SK-N-SH (cell line): ENCODE measurements at regions not wholly inside any gene's neighbourhood (a gene's known extent, or its start where the extent isn't known, plus 50 kb on each side); places are given as distances from the start of the nearest gene placed in this dataset.

ENCODE experiments used
- CTCF ChIA-PET: fragments of 300-600, 350-600 bp; formaldehyde crosslinking; extraction: SDS; loops from one replicate; lab custom pipeline; 2021; lab: Yijun Ruan, JAX
- POLR2A ChIA-PET: fragments of 350-600 bp; sonication (Branson Sonifier 250); formaldehyde crosslinking; extraction: SDS; loops from one replicate; lab custom pipeline; 2020; ENCODE audit warnings: antibody characterized with exemption, inconsistent platforms; lab: Yijun Ruan, JAX
- DNase-seq: peaks from one replicate; pipeline ENCODE4 v3.0.0; 2012
- H2AFZ ChIP-seq: fragments of 200-600 bp; sonication (generic); 2 replicates; pipeline ENCODE4 v1.8.1; 2016; ENCODE audit warnings: antibody characterized with exemption, mild to moderate bottlenecking, low read depth
- H3F3A ChIP-seq: fragments of 200-600 bp; sonication (generic); replicated peaks from 2 replicates; pipeline ENCODE3; 2016; ENCODE audit warnings: antibody characterized with exemption, mild to moderate bottlenecking; ENCODE audit not compliant: insufficient read depth
- H3K27ac ChIP-seq, 2 experiments: fragments of 200-500 bp in 1 of 2; fragments of 200-600 bp in 1 of 2; sonication (Bioruptor generic) in 1 of 2; sonication (generic), shearing (Covaris generic) in 1 of 2; 2 replicates each; pipeline versions ENCODE4 v1.5.1 to v1.6.1; 2014 to 2016; ENCODE audit warnings: low read depth in 2 of 2, inconsistent platforms in 1 of 2, low read length in 1 of 2, mild to moderate bottlenecking in 1 of 2, mixed read lengths in 1 of 2
- H3K27me3 ChIP-seq: fragments of 200-600 bp; sonication (generic), shearing (Covaris generic); 2 replicates; pipeline ENCODE4 v1.6.1; 2016; ENCODE audit warnings: mixed run types; ENCODE audit not compliant: insufficient read depth
- H3K36me3 ChIP-seq, 2 experiments: fragments of 200-500 bp in 1 of 2; fragments of 200-600 bp in 1 of 2; sonication (Bioruptor generic) in 1 of 2; sonication (generic) in 1 of 2; replicated peaks in 1 of 2; 2 replicates each; pipeline versions ENCODE3 to v1.5.1; 2014 to 2016; ENCODE audit warnings: low read length in 1 of 2, mild to moderate bottlenecking in 1 of 2; ENCODE audit not compliant: insufficient read depth in 2 of 2, control insufficient read depth in 1 of 2
- H3K4me1 ChIP-seq, 2 experiments: fragments of 200-500 bp in 1 of 2; fragments of 200-600 bp in 1 of 2; sonication (Bioruptor generic) in 1 of 2; sonication (generic), shearing (Covaris generic) in 1 of 2; 2 replicates each; pipeline versions ENCODE4 v1.5.1 to v1.6.1; 2014 to 2016; ENCODE audit warnings: low read depth in 1 of 2, low read length in 1 of 2, mixed run types in 1 of 2; ENCODE audit not compliant: insufficient read depth in 2 of 2, control insufficient read depth in 1 of 2
- H3K4me2 ChIP-seq: fragments of 200-600 bp; sonication (generic), shearing (Covaris generic); 2 replicates; pipeline ENCODE4 v1.6.1; 2017; ENCODE audit warnings: mixed run types
- H3K4me3 ChIP-seq, 2 experiments: fragments of 200-500 bp in 1 of 2; fragments of 200-600 bp in 1 of 2; sonication (Bioruptor generic) in 1 of 2; sonication (generic), shearing (Covaris generic) in 1 of 2; 2 replicates each; pipeline versions ENCODE4 v1.5.1 to v1.8.1; 2014 to 2016; ENCODE audit warnings: low read depth in 2 of 2, inconsistent platforms in 1 of 2, low read length in 1 of 2, mild to moderate bottlenecking in 1 of 2, mixed read lengths in 1 of 2, moderate library complexity in 1 of 2
- H3K79me2 ChIP-seq: fragments of 200-600 bp; sonication (generic); 2 replicates; pipeline ENCODE4 v1.8.1; 2017; ENCODE audit warnings: mild to moderate bottlenecking; ENCODE audit not compliant: insufficient read depth
- H3K9ac ChIP-seq: fragments of 200-600 bp; sonication (generic); 2 replicates; pipeline ENCODE4 v1.6.1; 2017; ENCODE audit warnings: mixed run types
- H3K9me2 ChIP-seq: fragments of 200-600 bp; sonication (generic); 2 replicates; pipeline ENCODE4 v1.6.1; 2017; ENCODE audit warnings: mixed run types
- H3K9me3 ChIP-seq: fragments of 200-600 bp; sonication (generic); 2 replicates; pipeline ENCODE4 v1.6.1; 2017; ENCODE audit warnings: mixed run types, mild to moderate bottlenecking, moderate library complexity
- H4K20me1 ChIP-seq: fragments of 200-600 bp; sonication (generic); 2 replicates; pipeline ENCODE4 v1.6.1; 2017; ENCODE audit warnings: mild to moderate bottlenecking, mixed run types; ENCODE audit not compliant: insufficient read depth
- CHD2 ChIP-seq: fragments of 150-350 bp; IDR thresholded peaks from 2 replicates; pipeline ENCODE4 v1.6.1; 2018; ENCODE audit warnings: low read length; ENCODE audit not compliant: partially characterized antibody
- EP300 ChIP-seq, 2 experiments: IDR thresholded peaks; 2 replicates each; pipeline versions ENCODE4 v1.4.0 to v1.6.1; 2012; ENCODE audit warnings: borderline replicate concordance in 1 of 2, low read depth in 1 of 2, low read length in 1 of 2
- EZH2phosphoT487 ChIP-seq: fragments of 200-600 bp; sonication (generic); IDR thresholded peaks from 2 replicates; pipeline ENCODE4 v1.6.1; 2017; ENCODE audit warnings: low read depth, mixed run types, mild to moderate bottlenecking, antibody characterized with exemption, moderate library complexity, borderline replicate concordance
- FOXM1 ChIP-seq: IDR thresholded peaks from 2 replicates; pipeline ENCODE4 v1.4.0; 2012; ENCODE audit warnings: low read depth, mild to moderate bottlenecking
- GATA2 ChIP-seq: sonication (generic); formaldehyde crosslinking; IDR thresholded peaks from 2 replicates; pipeline ENCODE4 v1.5.0; 2020; ENCODE audit warnings: mild to moderate bottlenecking, missing genetic modification reagents
- MEF2A ChIP-seq: IDR thresholded peaks from 2 replicates; pipeline ENCODE4 v1.4.0; 2012; ENCODE audit warnings: low read depth, borderline replicate concordance
- MXI1 ChIP-seq: IDR thresholded peaks from 2 replicates; pipeline ENCODE4 v1.6.1; 2012; ENCODE audit warnings: mild to moderate bottlenecking, low read depth, low read length, improper control_type of control experiment
- RXRA ChIP-seq: IDR thresholded peaks from 2 replicates; pipeline ENCODE4 v1.4.0; 2012; ENCODE audit warnings: low read depth, mild to moderate bottlenecking, borderline replicate concordance
- SMC3 ChIP-seq: IDR thresholded peaks from 2 replicates; pipeline ENCODE4 v1.6.1; 2012; ENCODE audit warnings: low read depth, low read length, improper control_type of control experiment
- TAF1 ChIP-seq: IDR thresholded peaks from 2 replicates; pipeline ENCODE4 v1.6.1; 2012; ENCODE audit warnings: low read depth, mild to moderate bottlenecking, low read length, moderate library complexity, borderline replicate concordance
- TCF12 ChIP-seq: IDR thresholded peaks from 2 replicates; pipeline ENCODE4 v1.4.0; 2012
- WGBS: methylation state at CpG from one replicate; pipeline ENCODE4 v1.1.6; 2017; ENCODE audit warnings: low lambda C conversion rate; 5-methylcytosine and 5-hydroxymethylcytosine counted together
- TF ChIP-seq, protein P1 (sequence below): IDR thresholded peaks from 2 replicates; pipeline ENCODE4 v1.4.0; 2012; ENCODE audit warnings: low read depth, borderline replicate concordance
- TF ChIP-seq, protein P2 (sequence below): fragments of 150-350 bp; IDR thresholded peaks from 2 replicates; pipeline ENCODE4 v1.6.1; 2017; ENCODE audit warnings: antibody characterized with exemption, low read length, low read depth, borderline replicate concordance
- TF ChIP-seq, protein P3 (sequence below): fragments of 200-600 bp; sonication (generic); IDR thresholded peaks from 2 replicates; pipeline ENCODE4 v1.6.1; 2017; ENCODE audit warnings: antibody characterized with exemption, mild to moderate bottlenecking, moderate library complexity
- TF ChIP-seq, protein P4 (sequence below): IDR thresholded peaks from 2 replicates; pipeline ENCODE4; 2012
- TF ChIP-seq, protein P5 (sequence below): fragments of 150-350 bp; IDR thresholded peaks from 2 replicates; pipeline ENCODE4 v1.6.1; 2016; ENCODE audit warnings: mild to moderate bottlenecking, low read depth, low read length

DNA sequence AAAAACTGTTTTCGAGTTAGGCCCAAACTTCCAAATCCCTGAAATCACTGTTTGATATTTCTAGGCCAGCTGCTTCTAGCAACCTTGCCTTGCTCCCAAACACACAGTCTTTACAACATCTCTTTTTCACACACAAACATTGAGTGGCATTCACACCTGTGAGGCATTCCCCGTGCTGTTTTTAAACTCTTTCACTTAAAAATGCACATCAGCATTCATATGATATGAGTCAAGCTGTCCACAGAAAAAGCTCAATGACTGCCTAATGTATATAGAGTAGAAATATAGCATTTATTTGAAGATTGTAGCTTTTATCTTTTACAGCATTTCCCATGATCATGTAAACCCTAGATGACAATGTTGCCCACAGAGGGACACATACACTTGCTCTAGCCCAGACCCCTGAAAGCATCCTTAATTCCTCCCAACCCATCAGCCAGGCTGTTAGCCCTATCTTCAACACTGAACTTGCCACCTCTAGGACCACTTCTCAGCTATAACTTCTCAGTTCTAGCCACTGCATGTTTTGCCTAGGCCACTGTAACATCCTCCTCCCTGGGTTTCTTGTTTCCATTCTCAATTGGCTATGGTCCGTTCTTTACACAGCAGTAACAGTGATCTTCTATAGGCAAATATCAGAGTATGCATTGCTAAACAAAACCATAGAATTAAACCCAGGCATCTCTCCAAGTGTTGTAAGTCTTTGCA, 782.6 kb downstream of the DIPK2A start:
- Histone ChIP-seq H4K20me1 (no peaks in the 10 kb centered on the region), H3F3A (no peaks in the 10 kb centered on the region), H2AFZ (no peak overlapping the region), H3K4me1 (no peaks in the 10 kb centered on the region), H3K4me3 (no peak overlapping the region), H3K36me3 (no peaks in the 10 kb centered on the region), H3K27ac (no peak overlapping the region), H3K4me2 (no peak overlapping the region), H3K79me2 (no peaks in the 10 kb centered on the region), H3K27me3 (no peaks in the 10 kb centered on the region), H3K9me2 (no peaks in the 10 kb centered on the region), H3K9ac (no peak overlapping the region), H3K9me3 (no peaks in the 10 kb centered on the region)
- no peak for DNase-seq
- TF ChIP-seq GATA2 (CRISPR knock-in tag), result no peak
- no peak for TF ChIP-seq TAF1
- TF ChIP-seq CHD2, result no peak
- TF ChIP-seq EP300 (IDR thresholded peaks at IDR 0.05; ENCODE audit: borderline replicate concordance in 1 of 2, low read depth in 1 of 2, low read length in 1 of 2), result no peak
- no peak for TF ChIP-seq MXI1
- TF ChIP-seq, protein P1, sequence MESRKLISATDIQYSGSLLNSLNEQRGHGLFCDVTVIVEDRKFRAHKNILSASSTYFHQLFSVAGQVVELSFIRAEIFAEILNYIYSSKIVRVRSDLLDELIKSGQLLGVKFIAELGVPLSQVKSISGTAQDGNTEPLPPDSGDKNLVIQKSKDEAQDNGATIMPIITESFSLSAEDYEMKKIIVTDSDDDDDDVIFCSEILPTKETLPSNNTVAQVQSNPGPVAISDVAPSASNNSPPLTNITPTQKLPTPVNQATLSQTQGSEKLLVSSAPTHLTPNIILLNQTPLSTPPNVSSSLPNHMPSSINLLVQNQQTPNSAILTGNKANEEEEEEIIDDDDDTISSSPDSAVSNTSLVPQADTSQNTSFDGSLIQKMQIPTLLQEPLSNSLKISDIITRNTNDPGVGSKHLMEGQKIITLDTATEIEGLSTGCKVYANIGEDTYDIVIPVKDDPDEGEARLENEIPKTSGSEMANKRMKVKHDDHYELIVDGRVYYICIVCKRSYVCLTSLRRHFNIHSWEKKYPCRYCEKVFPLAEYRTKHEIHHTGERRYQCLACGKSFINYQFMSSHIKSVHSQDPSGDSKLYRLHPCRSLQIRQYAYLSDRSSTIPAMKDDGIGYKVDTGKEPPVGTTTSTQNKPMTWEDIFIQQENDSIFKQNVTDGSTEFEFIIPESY, result no peak
- TF ChIP-seq TCF12, result no peak
- TF ChIP-seq MEF2A, result no peak
- TF ChIP-seq, protein P2, sequence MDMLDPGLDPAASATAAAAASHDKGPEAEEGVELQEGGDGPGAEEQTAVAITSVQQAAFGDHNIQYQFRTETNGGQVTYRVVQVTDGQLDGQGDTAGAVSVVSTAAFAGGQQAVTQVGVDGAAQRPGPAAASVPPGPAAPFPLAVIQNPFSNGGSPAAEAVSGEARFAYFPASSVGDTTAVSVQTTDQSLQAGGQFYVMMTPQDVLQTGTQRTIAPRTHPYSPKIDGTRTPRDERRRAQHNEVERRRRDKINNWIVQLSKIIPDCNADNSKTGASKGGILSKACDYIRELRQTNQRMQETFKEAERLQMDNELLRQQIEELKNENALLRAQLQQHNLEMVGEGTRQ, result no peak
- 0% methylated on average over 3 of the region's 3 CpGs for WGBS
- ChIA-PET POLR2A (no interaction called here), CTCF (no interaction called here)

DNA sequence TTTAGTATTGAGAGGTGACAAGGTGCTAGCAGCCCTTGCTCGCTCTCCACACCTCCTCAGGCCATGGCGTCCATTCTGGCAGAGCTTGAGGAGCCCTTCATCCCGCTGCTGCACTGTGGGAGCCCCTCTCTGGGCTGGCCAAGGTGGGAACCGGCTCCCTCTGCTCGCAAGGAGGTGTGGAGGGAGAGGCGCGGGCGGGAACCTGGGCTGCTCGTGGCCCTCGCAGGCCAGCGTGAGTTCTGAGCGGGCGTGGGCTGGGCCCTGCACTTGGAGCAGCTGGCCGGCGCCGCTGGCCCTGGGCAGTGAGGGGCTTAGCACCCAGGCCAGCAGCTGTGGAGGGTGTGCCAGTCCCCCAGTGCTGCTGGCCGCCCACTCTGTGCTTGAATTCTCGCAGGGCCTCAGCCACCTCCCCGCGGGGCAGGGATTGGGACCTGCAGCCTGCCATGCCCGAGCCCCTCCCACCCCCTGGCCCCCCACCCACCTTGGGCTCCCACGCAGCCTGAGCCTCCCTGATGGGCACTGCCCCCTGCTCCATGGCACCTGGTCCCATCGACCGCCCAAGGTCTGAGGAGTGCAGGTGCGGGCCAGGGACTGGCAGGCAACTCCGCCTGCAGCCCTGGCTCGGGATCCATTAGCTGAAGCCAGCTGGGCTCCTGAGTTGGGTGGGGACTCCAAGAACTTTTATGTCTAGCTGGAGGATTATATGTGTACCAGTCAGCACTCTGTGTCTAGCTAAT, 785.2 kb downstream of the DIPK2A start:
- no peak overlapping the region for H3K9ac ChIP-seq

More for the DNA sequence above, 785.2 kb downstream of the DIPK2A start:
- Histone ChIP-seq H3F3A (no peaks in the 10 kb centered on the region), H4K20me1 (no peaks in the 10 kb centered on the region), H3K4me2 (no peak overlapping the region), H3K27ac (no peak overlapping the region), H2AFZ (no peak overlapping the region), H3K9me2 (no peaks in the 10 kb centered on the region), H3K36me3 (no peaks in the 10 kb centered on the region)
- WGBS, result 34% methylated on average over 10 of the region's 27 CpGs
- TF ChIP-seq MXI1 (no peak), EZH2phosphoT487 (no peak), FOXM1 (no peak), RXRA (no peak), SMC3 (no peak)
- TF ChIP-seq, protein P3, sequence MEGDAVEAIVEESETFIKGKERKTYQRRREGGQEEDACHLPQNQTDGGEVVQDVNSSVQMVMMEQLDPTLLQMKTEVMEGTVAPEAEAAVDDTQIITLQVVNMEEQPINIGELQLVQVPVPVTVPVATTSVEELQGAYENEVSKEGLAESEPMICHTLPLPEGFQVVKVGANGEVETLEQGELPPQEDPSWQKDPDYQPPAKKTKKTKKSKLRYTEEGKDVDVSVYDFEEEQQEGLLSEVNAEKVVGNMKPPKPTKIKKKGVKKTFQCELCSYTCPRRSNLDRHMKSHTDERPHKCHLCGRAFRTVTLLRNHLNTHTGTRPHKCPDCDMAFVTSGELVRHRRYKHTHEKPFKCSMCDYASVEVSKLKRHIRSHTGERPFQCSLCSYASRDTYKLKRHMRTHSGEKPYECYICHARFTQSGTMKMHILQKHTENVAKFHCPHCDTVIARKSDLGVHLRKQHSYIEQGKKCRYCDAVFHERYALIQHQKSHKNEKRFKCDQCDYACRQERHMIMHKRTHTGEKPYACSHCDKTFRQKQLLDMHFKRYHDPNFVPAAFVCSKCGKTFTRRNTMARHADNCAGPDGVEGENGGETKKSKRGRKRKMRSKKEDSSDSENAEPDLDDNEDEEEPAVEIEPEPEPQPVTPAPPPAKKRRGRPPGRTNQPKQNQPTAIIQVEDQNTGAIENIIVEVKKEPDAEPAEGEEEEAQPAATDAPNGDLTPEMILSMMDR, result no peak
- TF ChIP-seq, protein P4, sequence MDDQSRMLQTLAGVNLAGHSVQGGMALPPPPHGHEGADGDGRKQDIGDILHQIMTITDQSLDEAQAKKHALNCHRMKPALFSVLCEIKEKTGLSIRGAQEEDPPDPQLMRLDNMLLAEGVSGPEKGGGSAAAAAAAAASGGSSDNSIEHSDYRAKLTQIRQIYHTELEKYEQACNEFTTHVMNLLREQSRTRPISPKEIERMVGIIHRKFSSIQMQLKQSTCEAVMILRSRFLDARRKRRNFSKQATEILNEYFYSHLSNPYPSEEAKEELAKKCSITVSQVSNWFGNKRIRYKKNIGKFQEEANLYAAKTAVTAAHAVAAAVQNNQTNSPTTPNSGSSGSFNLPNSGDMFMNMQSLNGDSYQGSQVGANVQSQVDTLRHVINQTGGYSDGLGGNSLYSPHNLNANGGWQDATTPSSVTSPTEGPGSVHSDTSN, result no peak
- TF ChIP-seq, protein P5, sequence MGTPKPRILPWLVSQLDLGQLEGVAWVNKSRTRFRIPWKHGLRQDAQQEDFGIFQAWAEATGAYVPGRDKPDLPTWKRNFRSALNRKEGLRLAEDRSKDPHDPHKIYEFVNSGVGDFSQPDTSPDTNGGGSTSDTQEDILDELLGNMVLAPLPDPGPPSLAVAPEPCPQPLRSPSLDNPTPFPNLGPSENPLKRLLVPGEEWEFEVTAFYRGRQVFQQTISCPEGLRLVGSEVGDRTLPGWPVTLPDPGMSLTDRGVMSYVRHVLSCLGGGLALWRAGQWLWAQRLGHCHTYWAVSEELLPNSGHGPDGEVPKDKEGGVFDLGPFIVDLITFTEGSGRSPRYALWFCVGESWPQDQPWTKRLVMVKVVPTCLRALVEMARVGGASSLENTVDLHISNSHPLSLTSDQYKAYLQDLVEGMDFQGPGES, result no peak
- TF ChIP-seq, all 33 proteins: peak for 0
- no peaks in the 10 kb centered on the region for H3K79me2 ChIP-seq
- no peaks in the 10 kb centered on the region for H3K4me1 ChIP-seq
- ChIA-PET POLR2A (no interaction called here), CTCF (no interaction called here)
- no peaks in the 10 kb centered on the region for H3K27me3 ChIP-seq
- DNase-seq, result no peak
- no peaks in the 10 kb centered on the region for H3K9me3 ChIP-seq
- H3K4me3 ChIP-seq, result no peak overlapping the region
